Mucosa of rectum (tissue), 2 donors: ENCODE measurements at regions not wholly inside any gene's neighbourhood (a gene's known extent, or its start where the extent isn't known, plus 50 kb on each side); places are given as distances from the start of the nearest gene placed in this dataset.

Experiments
- H3K27ac ChIP-seq, 2 donors: one replicate each; pipeline ENCODE4 v1.7.0; 2013; ENCODE audit warnings: inconsistent platforms in 2 of 2, low read depth in 2 of 2, low read length in 2 of 2
- H3K27me3 ChIP-seq, 2 donors: one replicate each; pipeline ENCODE4 v1.7.0; 2013; ENCODE audit warnings: low read length in 2 of 2; ENCODE audit not compliant: control insufficient read depth in 2 of 2, insufficient read depth in 2 of 2
- H3K36me3 ChIP-seq, 2 donors: one replicate each; pipeline ENCODE4 v1.7.0; 2013; ENCODE audit warnings: low read length in 2 of 2; ENCODE audit not compliant: control insufficient read depth in 2 of 2, insufficient read depth in 2 of 2
- H3K4me1 ChIP-seq, 2 donors: one replicate each; pipeline ENCODE4 v1.7.0; 2013; ENCODE audit warnings: low read length in 2 of 2, mild to moderate bottlenecking in 1 of 2; ENCODE audit not compliant: control insufficient read depth in 2 of 2, insufficient read depth in 2 of 2
- H3K4me3 ChIP-seq, 2 donors: one replicate each; pipeline ENCODE4 v1.7.0; 2013; ENCODE audit warnings: low read length in 2 of 2
- H3K9ac ChIP-seq, 2 donors: one replicate each; pipeline ENCODE4 v1.7.0; 2013; ENCODE audit warnings: low read length in 2 of 2, low read depth in 1 of 2, mild to moderate bottlenecking in 1 of 2
- H3K9me3 ChIP-seq, 2 donors: one replicate each; pipeline ENCODE4 v1.7.0; 2013; ENCODE audit warnings: low read length in 2 of 2; ENCODE audit not compliant: control insufficient read depth in 2 of 2
- donor health status: healthy.
- donor health status: Normal muscosa, but diverticular disease.

DNA sequence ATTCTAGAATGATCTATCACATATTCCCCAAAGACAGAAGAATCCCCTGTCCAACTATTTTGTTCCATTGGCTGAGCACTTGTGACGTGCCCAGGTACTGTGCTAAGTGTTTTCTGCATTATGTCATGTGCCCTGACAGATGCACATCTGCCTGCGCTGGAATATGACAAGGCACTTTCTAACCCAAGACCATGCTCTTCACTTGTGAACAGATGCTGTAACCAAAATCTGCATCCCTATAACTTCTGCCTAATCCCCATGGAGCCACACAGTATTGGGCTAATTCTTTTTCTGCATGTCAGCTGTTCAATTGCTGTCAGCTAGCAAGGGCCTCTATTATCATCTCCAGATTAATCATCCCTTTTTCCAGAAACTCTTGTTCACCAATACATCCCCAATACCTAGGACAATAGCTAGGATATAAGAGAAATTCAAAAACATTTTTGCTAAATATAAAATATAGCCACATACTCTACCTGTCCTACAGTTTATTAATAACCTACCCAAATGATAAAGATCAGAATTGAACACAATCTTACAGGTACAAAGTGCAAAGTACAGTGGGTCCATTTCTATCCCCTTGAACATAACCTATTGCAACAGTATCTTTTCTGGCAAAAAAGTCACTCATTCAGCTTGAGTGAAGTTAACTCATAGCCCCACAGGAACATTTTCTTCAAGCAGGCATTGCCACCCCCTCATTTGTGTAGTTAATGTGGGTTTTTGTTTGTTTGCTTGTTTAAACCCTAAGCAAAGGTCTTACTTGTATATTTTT, 109.4 kb upstream of the LRRN1 start:
- H3K9me3 ChIP-seq: no peaks in the 10 kb centered on the region
- no peaks in the 10 kb centered on the region for H3K27me3 ChIP-seq
- H3K9ac ChIP-seq: no peak overlapping the region
- no peaks in the 10 kb centered on the region for H3K36me3 ChIP-seq
- H3K4me3 ChIP-seq: no peak overlapping the region
- no peaks in the 10 kb centered on the region for H3K4me1 ChIP-seq
- H3K27ac ChIP-seq: no peak overlapping the region

DNA sequence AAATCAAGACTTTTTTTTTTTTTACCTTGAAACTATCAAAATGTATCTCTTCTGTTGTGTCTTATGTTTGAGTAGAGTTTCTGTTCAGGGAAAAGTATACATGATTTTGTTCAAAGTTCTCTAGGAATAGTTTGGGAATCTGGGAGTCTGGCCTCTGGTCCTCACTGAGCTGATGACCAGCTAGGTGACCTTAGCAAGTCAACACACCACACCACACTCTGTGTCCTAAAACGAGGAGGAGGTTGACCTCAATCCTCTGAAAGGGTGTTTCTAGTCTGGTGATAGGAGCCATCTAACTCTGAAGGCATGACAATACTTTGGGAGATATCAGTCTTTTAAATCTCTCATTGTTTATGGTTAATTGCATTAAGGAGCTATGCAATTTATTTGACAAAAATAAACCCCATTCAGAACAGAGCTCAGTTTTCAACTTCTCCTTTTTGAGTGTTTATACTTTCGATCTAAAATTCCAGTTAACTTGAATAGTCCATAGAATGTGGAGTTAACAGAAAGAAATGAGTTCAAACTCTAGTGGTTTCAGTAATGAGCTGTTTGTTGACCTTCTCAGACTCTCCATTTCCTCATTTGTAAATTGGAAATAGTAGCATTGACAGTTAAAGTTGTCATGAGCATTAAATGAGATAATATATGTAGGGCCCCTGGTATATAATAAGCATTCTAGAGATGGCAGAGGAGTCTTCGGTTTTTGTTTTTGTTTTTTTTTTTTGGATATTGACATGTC, 112.2 kb upstream of the LRRN1 start:
- Histone ChIP-seq H3K36me3 (no peaks in the 10 kb centered on the region), H3K9ac (no peak overlapping the region), H3K9me3 (no peaks in the 10 kb centered on the region), H3K4me1 (no peaks in the 10 kb centered on the region), H3K4me3 (no peak overlapping the region), H3K27ac (no peak overlapping the region), H3K27me3 (no peaks in the 10 kb centered on the region)

DNA sequence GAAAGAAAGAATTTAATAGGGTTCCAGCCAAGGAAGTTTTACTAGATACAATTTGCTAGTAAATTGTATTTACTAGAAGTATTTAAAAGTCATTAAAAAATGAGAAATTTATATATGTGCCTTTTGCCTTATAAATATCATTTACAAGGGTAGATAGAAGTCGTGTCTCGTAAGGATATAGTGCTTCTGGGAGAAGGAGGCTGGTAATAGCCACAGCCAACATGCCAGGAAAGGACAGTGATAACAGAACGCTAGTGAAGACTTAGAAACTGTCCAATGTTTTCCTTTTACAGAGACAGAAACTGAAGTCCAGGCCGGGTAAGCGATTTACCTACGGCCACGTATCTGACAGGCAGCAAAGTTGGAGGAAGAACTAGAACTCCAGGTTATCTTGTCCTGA, 113.5 kb upstream of the LRRN1 start:
- no peak overlapping the region for H3K9ac ChIP-seq
- H3K4me1 ChIP-seq: no peaks in the 10 kb centered on the region
- H3K9me3 ChIP-seq: no peaks in the 10 kb centered on the region
- H3K4me3 ChIP-seq: no peak overlapping the region
- H3K36me3 ChIP-seq: no peaks in the 10 kb centered on the region
- H3K27me3 ChIP-seq: no peaks in the 10 kb centered on the region
- H3K27ac ChIP-seq: no peak overlapping the region

DNA sequence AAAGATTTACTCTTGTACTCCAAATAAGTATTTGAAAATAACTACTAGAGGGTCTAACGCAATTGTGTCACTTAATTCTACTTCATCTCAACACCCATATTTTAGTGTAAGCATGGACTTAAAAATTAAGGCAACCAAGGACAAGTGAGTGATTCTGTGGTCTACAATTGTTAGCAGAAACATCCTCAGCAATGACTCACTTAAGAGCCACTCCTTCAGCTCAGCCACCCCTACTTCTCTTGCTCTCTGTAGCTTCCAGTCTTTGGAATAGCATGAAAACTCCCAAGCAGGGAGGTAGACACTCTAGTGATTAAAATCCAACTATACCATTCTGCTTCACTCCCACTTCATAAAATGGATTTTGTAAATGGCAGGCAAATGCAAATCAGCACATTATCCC, 116.0 kb upstream of the LRRN1 start:
- Histone ChIP-seq H3K27ac (no peak overlapping the region), H3K9me3 (no peaks in the 10 kb centered on the region), H3K4me3 (no peak overlapping the region), H3K27me3 (no peaks in the 10 kb centered on the region), H3K9ac (no peak overlapping the region), H3K36me3 (no peaks in the 10 kb centered on the region), H3K4me1 (no peaks in the 10 kb centered on the region)

DNA sequence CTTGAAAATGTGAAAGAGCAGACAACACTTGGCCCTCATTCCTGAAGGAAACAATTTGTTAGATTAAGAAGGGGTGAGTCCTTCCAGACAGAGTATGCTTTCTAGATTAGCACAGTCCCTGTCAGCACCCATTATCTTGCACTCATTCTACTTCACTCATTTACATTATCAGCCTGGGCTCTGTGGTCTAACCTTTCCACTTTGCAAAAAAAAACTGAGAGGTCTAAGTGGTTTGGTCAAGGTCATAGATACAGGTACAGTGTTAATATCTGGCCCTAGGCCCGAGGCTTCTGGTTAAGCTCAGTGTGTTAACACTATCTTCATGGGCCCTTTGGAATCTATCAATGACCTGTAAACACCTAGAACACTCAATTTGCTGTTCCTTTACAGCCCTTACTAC, 123.4 kb upstream of the LRRN1 start:
- Histone ChIP-seq H3K27ac (no peak overlapping the region), H3K9me3 (no peaks in the 10 kb centered on the region), H3K36me3 (no peaks in the 10 kb centered on the region), H3K27me3 (no peaks in the 10 kb centered on the region), H3K9ac (no peak overlapping the region), H3K4me3 (no peak overlapping the region), H3K4me1 (no peaks in the 10 kb centered on the region)

DNA sequence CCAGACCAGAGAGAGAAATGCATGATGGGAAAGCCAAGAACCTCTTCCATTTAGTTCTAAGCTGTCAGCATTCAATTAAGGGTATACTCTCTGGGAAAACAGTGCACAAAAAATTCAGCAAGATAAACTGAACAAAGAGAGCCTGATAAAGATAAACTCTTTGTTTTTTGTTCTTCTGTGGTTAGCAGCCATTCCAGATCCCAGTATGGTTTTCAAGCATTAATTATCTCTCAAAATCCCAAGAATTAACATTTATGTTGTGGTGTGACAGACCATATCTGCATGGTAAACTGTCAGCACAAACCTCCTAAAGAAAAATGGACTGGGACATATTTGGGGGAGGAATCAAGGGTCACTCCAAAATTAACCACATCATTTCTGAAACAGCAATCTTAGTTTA, 124.0 kb upstream of the LRRN1 start:
- no peak overlapping the region for H3K27ac ChIP-seq
- H3K36me3 ChIP-seq: no peaks in the 10 kb centered on the region
- H3K4me3 ChIP-seq: no peak overlapping the region
- H3K27me3 ChIP-seq: no peaks in the 10 kb centered on the region
- no peak overlapping the region for H3K9ac ChIP-seq
- no peaks in the 10 kb centered on the region for H3K4me1 ChIP-seq
- no peaks in the 10 kb centered on the region for H3K9me3 ChIP-seq

DNA sequence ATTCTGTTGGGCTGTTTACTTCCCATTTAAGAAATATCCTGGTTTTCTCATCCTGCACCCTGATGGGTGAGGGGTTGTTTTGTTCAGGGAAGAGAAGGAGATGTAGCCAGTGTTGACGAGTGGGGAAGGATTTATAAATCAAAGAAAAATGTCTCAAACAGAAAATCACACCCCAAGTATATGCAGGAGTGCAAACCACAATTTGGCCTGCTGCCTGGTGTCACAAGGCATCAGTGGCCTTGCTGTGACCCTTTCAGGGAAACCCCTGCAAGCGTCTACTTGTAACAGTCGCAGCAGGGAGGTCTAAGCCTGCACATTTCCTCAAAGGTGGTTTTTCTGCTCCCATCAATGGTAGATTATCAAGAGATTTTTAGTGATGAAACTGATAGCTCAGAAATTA, 132.6 kb upstream of the LRRN1 start:
- H3K27me3 ChIP-seq: no peaks in the 10 kb centered on the region
- no peaks in the 10 kb centered on the region for H3K4me1 ChIP-seq
- H3K36me3 ChIP-seq: no peaks in the 10 kb centered on the region
- H3K9me3 ChIP-seq: no peaks in the 10 kb centered on the region
- no peak overlapping the region for H3K27ac ChIP-seq
- H3K9ac ChIP-seq: no peak overlapping the region
- no peak overlapping the region for H3K4me3 ChIP-seq

DNA sequence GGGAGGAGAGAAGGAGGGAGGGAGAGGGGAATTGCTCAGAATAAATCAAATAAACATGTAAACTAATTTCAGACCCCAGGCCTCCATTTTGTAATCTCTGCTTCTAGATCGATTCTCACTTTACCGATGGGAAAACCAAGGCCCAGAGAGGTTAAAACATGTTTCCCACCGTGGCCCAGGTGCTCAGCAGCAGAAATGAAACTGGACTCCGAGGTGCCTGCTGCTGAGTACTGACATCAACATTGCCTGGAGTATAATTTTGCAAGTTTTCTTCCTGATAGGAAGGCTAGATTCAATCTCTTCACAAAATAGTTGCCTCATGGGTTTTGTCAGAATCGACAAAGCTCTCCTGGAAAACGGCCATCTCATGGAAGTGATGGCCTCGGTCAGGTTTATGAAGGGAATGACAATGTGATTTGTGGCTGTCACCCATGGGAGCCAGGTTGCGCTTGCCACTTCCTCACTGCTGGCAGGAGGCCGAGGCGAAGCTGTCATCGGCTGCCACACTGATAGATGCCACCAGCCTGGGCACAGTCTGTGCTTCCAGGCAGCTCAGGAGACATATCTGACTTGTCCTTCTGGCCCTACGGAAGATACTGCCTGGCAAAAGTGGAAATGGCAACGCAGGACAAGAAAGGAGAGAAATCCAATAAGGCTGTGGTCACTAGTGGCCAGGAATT, 133.1 kb upstream of the LRRN1 start:
- Histone ChIP-seq H3K27ac (no peak overlapping the region), H3K9ac (no peak overlapping the region), H3K27me3 (no peaks in the 10 kb centered on the region), H3K36me3 (no peaks in the 10 kb centered on the region), H3K4me3 (no peak overlapping the region), H3K4me1 (no peaks in the 10 kb centered on the region), H3K9me3 (no peaks in the 10 kb centered on the region)

DNA sequence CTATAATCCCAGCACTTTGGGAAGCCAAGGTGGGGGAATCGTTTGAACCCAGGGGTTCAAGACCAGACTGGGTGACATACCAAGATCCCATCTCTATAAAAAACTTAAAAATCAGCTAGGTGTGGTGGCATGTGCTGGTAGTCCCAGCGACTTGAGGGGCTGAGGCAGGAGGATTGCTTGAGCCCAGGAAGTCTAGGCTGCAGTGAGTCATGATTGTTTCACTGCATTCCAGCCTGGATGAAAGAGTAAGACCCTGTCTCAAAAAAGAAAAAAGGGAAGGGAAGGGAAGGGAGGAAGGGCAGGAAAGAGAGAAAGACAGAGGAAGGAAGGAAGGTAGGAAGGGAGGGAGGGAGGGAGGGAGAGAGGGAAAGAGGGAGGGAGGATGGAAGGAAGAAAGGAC, 133.7 kb upstream of the LRRN1 start:
- H3K9me3 ChIP-seq: no peaks in the 10 kb centered on the region
- no peak overlapping the region for H3K4me3 ChIP-seq
- no peak overlapping the region for H3K9ac ChIP-seq
- H3K27me3 ChIP-seq: no peaks in the 10 kb centered on the region
- no peak overlapping the region for H3K27ac ChIP-seq
- no peaks in the 10 kb centered on the region for H3K36me3 ChIP-seq
- no peaks in the 10 kb centered on the region for H3K4me1 ChIP-seq

DNA sequence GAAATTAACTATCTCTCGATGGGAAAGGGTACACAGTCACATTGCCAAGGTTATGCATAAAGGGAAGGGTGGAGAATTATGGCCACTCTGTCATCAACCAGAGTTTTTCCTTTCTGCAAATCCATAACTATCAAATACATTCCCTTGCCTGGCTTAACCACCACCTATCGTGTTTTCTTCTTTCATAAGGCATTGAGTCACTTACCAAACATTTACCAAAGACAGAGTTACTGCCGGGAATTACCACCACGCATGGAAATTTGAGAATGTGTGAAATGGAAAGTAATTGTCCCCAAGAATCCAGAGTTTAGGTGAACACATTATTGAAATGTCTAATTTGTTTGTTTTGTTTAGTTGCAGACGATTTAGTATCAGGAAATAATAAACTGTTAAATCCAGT, 134.3 kb upstream of the LRRN1 start:
- H3K27me3 ChIP-seq: no peaks in the 10 kb centered on the region

More for the DNA sequence above, 134.3 kb upstream of the LRRN1 start:
- Histone ChIP-seq H3K36me3 (no peaks in the 10 kb centered on the region), H3K27ac (no peak overlapping the region), H3K9me3 (no peaks in the 10 kb centered on the region), H3K4me1 (no peaks in the 10 kb centered on the region), H3K4me3 (no peak overlapping the region), H3K9ac (no peak overlapping the region)
